ENCODE measurements at regions not wholly inside any gene's neighbourhood (a gene's known extent, or its start where the extent isn't known, plus 50 kb on each side); places are given as distances from the start of the nearest gene placed in this dataset.

- no peak for TF ChIP-seq EZH2 (IDR thresholded peaks at IDR 0.05; ENCODE audit: low read length, missing control alignments)
- TF ChIP-seq CTCF (conservative IDR thresholded peaks at IDR 0.05 in 1 of 2, IDR thresholded peaks at IDR 0.05 in 1 of 2; ENCODE audit: low read depth in 1 of 2, low read length in 2 of 2) = no peak
Observed at GRCh38 chr20:12237772-12238171, 320.1 kb downstream of the BTBD3 start.
